Tibial nerve (tissue), 4 donors: ENCODE measurements at regions not wholly inside any gene's neighbourhood (a gene's known extent, or its start where the extent isn't known, plus 50 kb on each side); places are given as distances from the start of the nearest gene placed in this dataset.

ENCODE experiments used
- EP300 ChIP-seq, 2 donors: sonication (generic); formaldehyde crosslinking; IDR thresholded peaks; one replicate each; pipeline ENCODE4 v1.6.1; 2017; ENCODE audit warnings: antibody characterized with exemption in 2 of 2, mild to moderate bottlenecking in 1 of 2
- POLR2A ChIP-seq, 2 donors: fragments of 450-650 bp; IDR thresholded peaks; one replicate each; pipeline ENCODE4 v1.6.1; 2017; ENCODE audit warnings: antibody characterized with exemption in 2 of 2, mild to moderate bottlenecking in 2 of 2, moderate library complexity in 2 of 2
- TF ChIP-seq, protein P1 (sequence below), 5 experiments: fragments of 200-600 bp in 3 of 5; fragments of 450-650 bp in 2 of 5; sonication (generic) in 3 of 5; IDR thresholded peaks; one replicate each; pipeline ENCODE4 v1.5.1; 2016 to 2019; ENCODE audit warnings: antibody characterized with exemption in 5 of 5, mild to moderate bottlenecking in 3 of 5, moderate library complexity in 2 of 5

GRCh38 chr12:58142991-58143390 lies 201.6 kb downstream of the ATP23 start:
- TF ChIP-seq, protein P1, sequence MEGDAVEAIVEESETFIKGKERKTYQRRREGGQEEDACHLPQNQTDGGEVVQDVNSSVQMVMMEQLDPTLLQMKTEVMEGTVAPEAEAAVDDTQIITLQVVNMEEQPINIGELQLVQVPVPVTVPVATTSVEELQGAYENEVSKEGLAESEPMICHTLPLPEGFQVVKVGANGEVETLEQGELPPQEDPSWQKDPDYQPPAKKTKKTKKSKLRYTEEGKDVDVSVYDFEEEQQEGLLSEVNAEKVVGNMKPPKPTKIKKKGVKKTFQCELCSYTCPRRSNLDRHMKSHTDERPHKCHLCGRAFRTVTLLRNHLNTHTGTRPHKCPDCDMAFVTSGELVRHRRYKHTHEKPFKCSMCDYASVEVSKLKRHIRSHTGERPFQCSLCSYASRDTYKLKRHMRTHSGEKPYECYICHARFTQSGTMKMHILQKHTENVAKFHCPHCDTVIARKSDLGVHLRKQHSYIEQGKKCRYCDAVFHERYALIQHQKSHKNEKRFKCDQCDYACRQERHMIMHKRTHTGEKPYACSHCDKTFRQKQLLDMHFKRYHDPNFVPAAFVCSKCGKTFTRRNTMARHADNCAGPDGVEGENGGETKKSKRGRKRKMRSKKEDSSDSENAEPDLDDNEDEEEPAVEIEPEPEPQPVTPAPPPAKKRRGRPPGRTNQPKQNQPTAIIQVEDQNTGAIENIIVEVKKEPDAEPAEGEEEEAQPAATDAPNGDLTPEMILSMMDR (IDR thresholded peaks at IDR 0.05): no peak
- no peak for TF ChIP-seq EP300 (IDR thresholded peaks at IDR 0.05)
- TF ChIP-seq POLR2A (IDR thresholded peaks at IDR 0.05): no peak
